Esophagus (tissue), 2 donors: ENCODE measurements at regions not wholly inside any gene's neighbourhood (a gene's known extent, or its start where the extent isn't known, plus 50 kb on each side); places are given as distances from the start of the nearest gene placed in this dataset.
A peak's percentile ranks its signal among the peaks of the same experiment; 100 is the strongest.

ENCODE experiments used
- H3K27ac ChIP-seq, 2 donors: one replicate each; pipeline ENCODE4 v1.5.1; 2013; ENCODE audit warnings: low read depth in 2 of 2, mild to moderate bottlenecking in 2 of 2, inconsistent platforms in 1 of 2, low read length in 1 of 2, moderate library complexity in 1 of 2
- H3K27me3 ChIP-seq, 2 donors: one replicate each; pipeline ENCODE4 v1.6.1; 2013; ENCODE audit warnings: low read length in 2 of 2, control low read depth in 1 of 2, mild to moderate bottlenecking in 1 of 2; ENCODE audit not compliant: insufficient read depth in 2 of 2, control insufficient read depth in 1 of 2
- H3K36me3 ChIP-seq, 2 donors: one replicate each; pipeline ENCODE4 v1.6.1; 2013; ENCODE audit warnings: low read length in 1 of 2; ENCODE audit not compliant: control insufficient read depth in 2 of 2, insufficient read depth in 2 of 2
- H3K4me1 ChIP-seq, 2 donors: one replicate each; pipeline ENCODE4 v1.6.1; 2013; ENCODE audit warnings: low read length in 1 of 2; ENCODE audit not compliant: control insufficient read depth in 2 of 2, insufficient read depth in 2 of 2
- H3K4me3 ChIP-seq, 2 donors: one replicate each; pipeline ENCODE4 v1.5.1; 2013; ENCODE audit warnings: low read length in 2 of 2, mild to moderate bottlenecking in 2 of 2, low read depth in 1 of 2, moderate library complexity in 1 of 2
- H3K9me3 ChIP-seq, 2 donors: one replicate each; pipeline ENCODE4 v1.6.1; 2013; ENCODE audit warnings: mild to moderate bottlenecking in 2 of 2, low read depth in 1 of 2, low read length in 1 of 2, moderate library complexity in 1 of 2; ENCODE audit not compliant: control insufficient read depth in 2 of 2, insufficient read depth in 1 of 2
- WGBS, 2 donors: extraction: QIAGEN DNeasy Blood & Tissue Kit; methylation state at CpG; one replicate each; pipeline ENCODE4 v1.1.7; 2013; 5-methylcytosine and 5-hydroxymethylcytosine counted together
- donor health status: healthy with polysubstance abuse.
- donor health status: Bipolar disorder and iron deficiency.

GRCh38 chr18:56127322-56128099, 510.9 kb downstream of the TXNL1 start:
- H3K27ac ChIP-seq: no peak overlapping the region

GRCh38 chr18:56124186-56124585, 514.2 kb downstream of the TXNL1 start:
- Histone ChIP-seq H3K27ac (peak overlapping the region in 1 of 2 donors; percentile 70), H3K9me3 (no peaks in the 10 kb centered on the region), H3K4me1 (peaks cover 0 to 2% of the 10 kb centered on the region in 2 donors), H3K4me3 (no peak overlapping the region), H3K27me3 (no peaks in the 10 kb centered on the region), H3K36me3 (no peaks in the 10 kb centered on the region)
- 36 to 64% methylated on average over 2 of the region's 2 CpGs for WGBS, 2 donors

More at GRCh38 chr18:56127322-56128099, 510.9 kb downstream of the TXNL1 start:
- 80 to 85% methylated on average over 5 of the region's 5 CpGs for WGBS, 2 donors
- H3K4me1 ChIP-seq: peaks cover 0 to 2% of the 10 kb centered on the region in 2 donors
- no peaks in the 10 kb centered on the region for H3K27me3 ChIP-seq
- H3K36me3 ChIP-seq: no peaks in the 10 kb centered on the region
- no peaks in the 10 kb centered on the region for H3K9me3 ChIP-seq
- H3K4me3 ChIP-seq: no peak overlapping the region

- H3K27me3 ChIP-seq: no peaks in the 10 kb centered on the region
- no peaks in the 10 kb centered on the region for H3K4me1 ChIP-seq
- 86 to 89% methylated on average over 1 of the region's 1 CpG for WGBS, 2 donors
- H3K36me3 ChIP-seq: no peaks in the 10 kb centered on the region
- no peaks in the 10 kb centered on the region for H3K9me3 ChIP-seq
- no peak overlapping the region for H3K27ac ChIP-seq
- H3K4me3 ChIP-seq: no peak overlapping the region
These were observed 516.7 kb downstream of the TXNL1 start for GRCh38 chr18:56121669-56122068.

- Histone ChIP-seq H3K4me1 (no peaks in the 10 kb centered on the region), H3K27me3 (no peaks in the 10 kb centered on the region), H3K27ac (no peak overlapping the region), H3K36me3 (no peaks in the 10 kb centered on the region), H3K4me3 (no peak overlapping the region), H3K9me3 (no peaks in the 10 kb centered on the region)
- 73 to 84% methylated on average over 3 of the region's 3 CpGs for WGBS, 2 donors
These were observed 517.6 kb downstream of the TXNL1 start for GRCh38 chr18:56120782-56121181.

GRCh38 chr18:56119681-56120080, 518.7 kb downstream of the TXNL1 start:
- H3K4me3 ChIP-seq: no peak overlapping the region
- no peak overlapping the region for H3K27ac ChIP-seq
- H3K36me3 ChIP-seq: no peaks in the 10 kb centered on the region
- H3K27me3 ChIP-seq: no peaks in the 10 kb centered on the region
- WGBS, 2 donors: 85 to 86% methylated on average over 4 of the region's 4 CpGs
- H3K4me1 ChIP-seq: no peaks in the 10 kb centered on the region
- no peaks in the 10 kb centered on the region for H3K9me3 ChIP-seq

GRCh38 chr18:56118422-56118821, 520.0 kb downstream of the TXNL1 start:
- WGBS, 2 donors: 35 to 47% methylated on average over 2 of the region's 2 CpGs
- Histone ChIP-seq H3K27ac (no peak overlapping the region), H3K27me3 (no peaks in the 10 kb centered on the region), H3K9me3 (no peaks in the 10 kb centered on the region), H3K4me3 (no peak overlapping the region), H3K4me1 (no peaks in the 10 kb centered on the region), H3K36me3 (no peaks in the 10 kb centered on the region)

GRCh38 chr18:56115071-56116015, 523.0 kb downstream of the TXNL1 start:
- H3K36me3 ChIP-seq: no peaks in the 10 kb centered on the region
- WGBS, 2 donors: 76% methylated on average over 6 of the region's 6 CpGs
- no peaks in the 10 kb centered on the region for H3K9me3 ChIP-seq
- no peaks in the 10 kb centered on the region for H3K27me3 ChIP-seq
- H3K4me3 ChIP-seq: no peak overlapping the region
- H3K27ac ChIP-seq: no peak overlapping the region
- H3K4me1 ChIP-seq: no peaks in the 10 kb centered on the region

GRCh38 chr18:56112984-56113383, 525.0 kb upstream of the TCF4 start:
- no peaks in the 10 kb centered on the region for H3K36me3 ChIP-seq
- WGBS, 2 donors: 82 to 86% methylated on average over 1 of the region's 1 CpG

GRCh38 chr18:56112013-56112749, 524.2 kb upstream of the TCF4 start:
- Histone ChIP-seq H3K4me1 (no peaks in the 10 kb centered on the region), H3K4me3 (no peak overlapping the region), H3K27ac (no peak overlapping the region), H3K27me3 (no peaks in the 10 kb centered on the region), H3K36me3 (no peaks in the 10 kb centered on the region), H3K9me3 (no peaks in the 10 kb centered on the region)
- WGBS, 2 donors: 63 to 69% methylated on average over 6 of the region's 6 CpGs

More at GRCh38 chr18:56112984-56113383, 525.0 kb upstream of the TCF4 start:
- Histone ChIP-seq H3K9me3 (no peaks in the 10 kb centered on the region), H3K4me1 (no peaks in the 10 kb centered on the region), H3K27ac (no peak overlapping the region), H3K27me3 (no peaks in the 10 kb centered on the region), H3K4me3 (no peak overlapping the region)
